HG03439 (cell line): ENCODE measurements at regions not wholly inside any gene's neighbourhood (a gene's known extent, or its start where the extent isn't known, plus 50 kb on each side); places are given as distances from the start of the nearest gene placed in this dataset.
"Not testable (repeated sequence)": the region's sequence is repeated elsewhere in the genome, so short reads cannot be mapped to it uniquely, and the experiment has no call there.

Experiments
- ATAC-seq: cut with Tn5 transposase; IDR thresholded peaks from one replicate; pipeline ENCODE4 v1.9.1; 2021; ENCODE audit warnings: mild to moderate bottlenecking, moderate library complexity; ENCODE audit not compliant: unreplicated experiment

GRCh38 chr22:25504017-25504416, 60.5 kb upstream of the GRK3 start:
- not testable (repeated sequence) for ATAC-seq

- ATAC-seq = no peak
These were observed 56.3 kb upstream of the GRK3 start for GRCh38 chr22:25508161-25508560.

GRCh38 chr22:25508761-25509321, 55.6 kb upstream of the GRK3 start:
- ATAC-seq = no peak

- no peak for ATAC-seq
These were observed 55.1 kb upstream of the GRK3 start for GRCh38 chr22:25509374-25509791.

GRCh38 chr22:25510876-25511275, 53.6 kb upstream of the GRK3 start:
- no peak for ATAC-seq

GRCh38 chr22:25511725-25512124, 52.8 kb upstream of the GRK3 start:
- ATAC-seq = no peak

GRCh38 chr22:25514436-25515180, 49.9 kb upstream of the GRK3 start:
- ATAC-seq = no peak
